Peyer's patch (tissue), 4 donors: ENCODE measurements at regions not wholly inside any gene's neighbourhood (a gene's known extent, or its start where the extent isn't known, plus 50 kb on each side); places are given as distances from the start of the nearest gene placed in this dataset.
"Not testable (repeated sequence)": the region's sequence is repeated elsewhere in the genome, so short reads cannot be mapped to it uniquely, and the experiment has no call there.

ENCODE experiments used
- CTCF ChIP-seq, 6 experiments: fragments of 450-650 bp in 4 of 6; fragments of 200-600 bp in 2 of 6; sonication (generic) in 1 of 6; IDR thresholded peaks; one replicate each; pipeline ENCODE4 v1.5.1; 2017 to 2019; ENCODE audit warnings: antibody characterized with exemption in 6 of 6, mild to moderate bottlenecking in 3 of 6, moderate library complexity in 1 of 6
- POLR2A ChIP-seq, 2 donors: fragments of 450-650 bp; IDR thresholded peaks; one replicate each; pipeline ENCODE4 v1.5.1; 2017; ENCODE audit warnings: antibody characterized with exemption in 2 of 2, mild to moderate bottlenecking in 2 of 2, moderate library complexity in 2 of 2

- TF ChIP-seq CTCF, POLR2A (IDR thresholded peaks at IDR 0.05): not testable (repeated sequence)
These were observed 397.9 kb upstream of the TPTE start for GRCh38 chr21:10123508-10123885.
